Adrenal gland (tissue), 5 donors: ENCODE measurements at regions not wholly inside any gene's neighbourhood (a gene's known extent, or its start where the extent isn't known, plus 50 kb on each side); places are given as distances from the start of the nearest gene placed in this dataset.
"Not testable (repeated sequence)": the region's sequence is repeated elsewhere in the genome, so short reads cannot be mapped to it uniquely, and the experiment has no call there.

Experiments
- POLR2A ChIP-seq, 2 donors: fragments of 450-650 bp; IDR thresholded peaks; one replicate each; pipeline ENCODE4 v1.6.1; 2017; ENCODE audit warnings: antibody characterized with exemption in 2 of 2, mild to moderate bottlenecking in 2 of 2, moderate library complexity in 1 of 2
- TF ChIP-seq, protein P1 (sequence below), 6 experiments: fragments of 450-650 bp in 4 of 6; fragments of 200-600 bp in 2 of 6; sonication (generic) in 1 of 6; IDR thresholded peaks; 1 replicate in 5 of 6; 2 replicates in 1 of 6; pipeline versions ENCODE4 v1.5.1 to v1.8.0; 2016 to 2021; ENCODE audit warnings: antibody characterized with exemption in 6 of 6, mild to moderate bottlenecking in 2 of 6, moderate library complexity in 1 of 6
- donor health status: DM: no; HTN: no; CAD: no.

DNA sequence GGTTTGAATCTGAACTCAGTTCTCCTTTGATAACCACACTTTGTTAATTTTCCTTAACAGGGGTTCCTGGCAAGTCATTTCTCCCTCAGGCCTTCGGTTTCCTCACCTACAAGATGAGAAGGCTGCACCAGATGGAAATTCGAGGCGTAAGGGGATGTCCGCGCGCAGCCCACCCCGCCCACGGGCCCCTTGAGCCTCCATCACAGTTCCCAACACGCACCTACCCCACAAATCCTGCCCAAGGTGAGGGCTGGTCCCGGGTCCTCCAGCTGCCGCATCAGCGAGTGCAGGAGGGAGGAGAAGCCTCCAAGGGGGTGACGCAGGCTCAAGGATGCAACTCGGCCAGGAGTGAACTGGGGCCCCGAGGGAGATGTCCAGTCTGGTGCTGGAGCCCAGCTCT is 166.9 kb upstream of the TP53TG3C start:
- TF ChIP-seq, protein P1, sequence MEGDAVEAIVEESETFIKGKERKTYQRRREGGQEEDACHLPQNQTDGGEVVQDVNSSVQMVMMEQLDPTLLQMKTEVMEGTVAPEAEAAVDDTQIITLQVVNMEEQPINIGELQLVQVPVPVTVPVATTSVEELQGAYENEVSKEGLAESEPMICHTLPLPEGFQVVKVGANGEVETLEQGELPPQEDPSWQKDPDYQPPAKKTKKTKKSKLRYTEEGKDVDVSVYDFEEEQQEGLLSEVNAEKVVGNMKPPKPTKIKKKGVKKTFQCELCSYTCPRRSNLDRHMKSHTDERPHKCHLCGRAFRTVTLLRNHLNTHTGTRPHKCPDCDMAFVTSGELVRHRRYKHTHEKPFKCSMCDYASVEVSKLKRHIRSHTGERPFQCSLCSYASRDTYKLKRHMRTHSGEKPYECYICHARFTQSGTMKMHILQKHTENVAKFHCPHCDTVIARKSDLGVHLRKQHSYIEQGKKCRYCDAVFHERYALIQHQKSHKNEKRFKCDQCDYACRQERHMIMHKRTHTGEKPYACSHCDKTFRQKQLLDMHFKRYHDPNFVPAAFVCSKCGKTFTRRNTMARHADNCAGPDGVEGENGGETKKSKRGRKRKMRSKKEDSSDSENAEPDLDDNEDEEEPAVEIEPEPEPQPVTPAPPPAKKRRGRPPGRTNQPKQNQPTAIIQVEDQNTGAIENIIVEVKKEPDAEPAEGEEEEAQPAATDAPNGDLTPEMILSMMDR (IDR thresholded peaks at IDR 0.05) = not testable (repeated sequence)
- TF ChIP-seq POLR2A (IDR thresholded peaks at IDR 0.05) = not testable (repeated sequence)
